ENCODE measurements at regions not wholly inside any gene's neighbourhood (a gene's known extent, or its start where the extent isn't known, plus 50 kb on each side); places are given as distances from the start of the nearest gene placed in this dataset.
A peak's percentile ranks its signal among the peaks of the same experiment; 100 is the strongest.
"Not testable (repeated sequence)": the region's sequence is repeated elsewhere in the genome, so short reads cannot be mapped to it uniquely, and the experiment has no call there.

- FAIRE-seq, result peak; percentile 78
- peak; percentile 37 for TF ChIP-seq SPI1 (IDR thresholded peaks at IDR 0.05; ENCODE audit: low read depth, low read length)
- TF ChIP-seq PAX5 (IDR thresholded peaks at IDR 0.05; ENCODE audit: insufficient read depth, low read length, severe bottlenecking), result no peak
- no peak for TF ChIP-seq POLR2AphosphoS5 (IDR thresholded peaks at IDR 0.05; ENCODE audit: low read depth, low read length)
- TF ChIP-seq POU2F2 (IDR thresholded peaks at IDR 0.05; ENCODE audit: low read depth, low read length), result 0 out of 2 replicates have a peak, but pooled peaks have one; percentile 17
- TF ChIP-seq TAF1 (IDR thresholded peaks at IDR 0.05; ENCODE audit: low read depth, low read length), result no peak
- no peak for TF ChIP-seq POLR2A (IDR thresholded peaks at IDR 0.05; ENCODE audit: low read depth, low read length)
- no peak for DNase-seq (ENCODE audit: insufficient read length, low spot score)
These were observed 55.4 kb upstream of the GRPR start for GRCh38 chrX:16067886-16068515.

- FAIRE-seq, result no peak
- no peak for TF ChIP-seq POLR2A (IDR thresholded peaks at IDR 0.05; ENCODE audit: low read depth, low read length)
- DNase-seq (ENCODE audit: insufficient read length, low spot score), result no peak
These were observed 59.4 kb upstream of the GRPR start for GRCh38 chrX:16063921-16064320.

- FAIRE-seq, result peak; percentile 28
- TF ChIP-seq POLR2AphosphoS5 (IDR thresholded peaks at IDR 0.05; ENCODE audit: low read depth, low read length), result no peak
- no peak for TF ChIP-seq TAF1 (IDR thresholded peaks at IDR 0.05; ENCODE audit: low read depth, low read length)
- DNase-seq (ENCODE audit: insufficient read length, low spot score), result no peak
These were observed 60.2 kb upstream of the GRPR start for GRCh38 chrX:16063141-16063540.

GRCh38 chrX:16061296-16061695, 62.1 kb upstream of the GRPR start:
- FAIRE-seq, result no peak
- TF ChIP-seq POLR2A (IDR thresholded peaks at IDR 0.05; ENCODE audit: low read depth, low read length) (no peak), POU2F2 (IDR thresholded peaks at IDR 0.05; ENCODE audit: low read depth, low read length) (no peak), POLR2AphosphoS5 (IDR thresholded peaks at IDR 0.05; ENCODE audit: low read depth, low read length) (no peak), TAF1 (IDR thresholded peaks at IDR 0.05; ENCODE audit: low read depth, low read length) (no peak), PAX5 (IDR thresholded peaks at IDR 0.05; ENCODE audit: insufficient read depth, low read length, severe bottlenecking) (no peak), SPI1 (IDR thresholded peaks at IDR 0.05; ENCODE audit: low read depth, low read length) (no peak)
- DNase-seq (ENCODE audit: insufficient read length, low spot score), result no peak

- FAIRE-seq (no peak), DNase-seq (ENCODE audit: insufficient read length, low spot score) (no peak)
- no peak for TF ChIP-seq TAF1 (IDR thresholded peaks at IDR 0.05; ENCODE audit: low read depth, low read length)
- TF ChIP-seq POLR2AphosphoS5 (IDR thresholded peaks at IDR 0.05; ENCODE audit: low read depth, low read length), result no peak
- TF ChIP-seq POLR2A (IDR thresholded peaks at IDR 0.05; ENCODE audit: low read depth, low read length), result no peak
- TF ChIP-seq PAX5 (IDR thresholded peaks at IDR 0.05; ENCODE audit: insufficient read depth, low read length, severe bottlenecking), result no peak
These were observed 63.1 kb upstream of the GRPR start for GRCh38 chrX:16060252-16060651.

- not testable (repeated sequence) for DNase-seq (ENCODE audit: insufficient read length, low spot score); FAIRE-seq
These were observed 74.2 kb upstream of the GRPR start for GRCh38 chrX:16049126-16049525.

- no peak for DNase-seq (ENCODE audit: insufficient read length, low spot score)
- no peak for FAIRE-seq
- TF ChIP-seq POU2F2 (IDR thresholded peaks at IDR 0.05; ENCODE audit: low read depth, low read length) (no peak), POLR2AphosphoS5 (IDR thresholded peaks at IDR 0.05; ENCODE audit: low read depth, low read length) (no peak), PAX5 (IDR thresholded peaks at IDR 0.05; ENCODE audit: insufficient read depth, low read length, severe bottlenecking) (no peak), POLR2A (IDR thresholded peaks at IDR 0.05; ENCODE audit: low read depth, low read length) (no peak), SPI1 (IDR thresholded peaks at IDR 0.05; ENCODE audit: low read depth, low read length) (no peak), TAF1 (IDR thresholded peaks at IDR 0.05; ENCODE audit: low read depth, low read length) (no peak)
These were observed 80.4 kb upstream of the GRPR start for GRCh38 chrX:16042980-16043379.

GRCh38 chrX:16039834-16040233, 83.5 kb upstream of the GRPR start:
- TF ChIP-seq SPI1 (IDR thresholded peaks at IDR 0.05; ENCODE audit: low read depth, low read length) (no peak), POLR2AphosphoS5 (IDR thresholded peaks at IDR 0.05; ENCODE audit: low read depth, low read length) (no peak), PAX5 (IDR thresholded peaks at IDR 0.05; ENCODE audit: insufficient read depth, low read length, severe bottlenecking) (no peak), POLR2A (IDR thresholded peaks at IDR 0.05; ENCODE audit: low read depth, low read length) (no peak), POU2F2 (IDR thresholded peaks at IDR 0.05; ENCODE audit: low read depth, low read length) (no peak), TAF1 (IDR thresholded peaks at IDR 0.05; ENCODE audit: low read depth, low read length) (no peak)
- no peak for DNase-seq (ENCODE audit: insufficient read length, low spot score)
- FAIRE-seq, result peak; percentile 50

- peak; percentile 56 for FAIRE-seq
These were observed 84.0 kb upstream of the GRPR start for GRCh38 chrX:16039363-16039762.

GRCh38 chrX:16033331-16033730, 90.0 kb upstream of the GRPR start:
- no peak for TF ChIP-seq POLR2AphosphoS5 (IDR thresholded peaks at IDR 0.05; ENCODE audit: low read depth, low read length)
- no peak for TF ChIP-seq SPI1 (IDR thresholded peaks at IDR 0.05; ENCODE audit: low read depth, low read length)
- TF ChIP-seq PAX5 (IDR thresholded peaks at IDR 0.05; ENCODE audit: insufficient read depth, low read length, severe bottlenecking), result no peak
- no peak for FAIRE-seq
- no peak for DNase-seq (ENCODE audit: insufficient read length, low spot score)

More at GRCh38 chrX:16039363-16039762, 84.0 kb upstream of the GRPR start:
- DNase-seq (ENCODE audit: insufficient read length, low spot score), result no peak
- no peak for TF ChIP-seq TAF1 (IDR thresholded peaks at IDR 0.05; ENCODE audit: low read depth, low read length)
- no peak for TF ChIP-seq POLR2A (IDR thresholded peaks at IDR 0.05; ENCODE audit: low read depth, low read length)
- TF ChIP-seq PAX5 (IDR thresholded peaks at IDR 0.05; ENCODE audit: insufficient read depth, low read length, severe bottlenecking), result no peak
- TF ChIP-seq POU2F2 (IDR thresholded peaks at IDR 0.05; ENCODE audit: low read depth, low read length), result no peak
- no peak for TF ChIP-seq SPI1 (IDR thresholded peaks at IDR 0.05; ENCODE audit: low read depth, low read length)
- no peak for TF ChIP-seq POLR2AphosphoS5 (IDR thresholded peaks at IDR 0.05; ENCODE audit: low read depth, low read length)

- no peak for TF ChIP-seq PAX5 (IDR thresholded peaks at IDR 0.05; ENCODE audit: insufficient read depth, low read length, severe bottlenecking)
- no peak for TF ChIP-seq POLR2AphosphoS5 (IDR thresholded peaks at IDR 0.05; ENCODE audit: low read depth, low read length)
- no peak for TF ChIP-seq TAF1 (IDR thresholded peaks at IDR 0.05; ENCODE audit: low read depth, low read length)
- no peak for TF ChIP-seq POU2F2 (IDR thresholded peaks at IDR 0.05; ENCODE audit: low read depth, low read length)
- FAIRE-seq (peak; percentile 72), DNase-seq (ENCODE audit: insufficient read length, low spot score) (no peak)
These were observed 94.8 kb upstream of the GRPR start for GRCh38 chrX:16028576-16028975.
